ENCODE measurements at regions not wholly inside any gene's neighbourhood (a gene's known extent, or its start where the extent isn't known, plus 50 kb on each side); places are given as distances from the start of the nearest gene placed in this dataset.

DNA sequence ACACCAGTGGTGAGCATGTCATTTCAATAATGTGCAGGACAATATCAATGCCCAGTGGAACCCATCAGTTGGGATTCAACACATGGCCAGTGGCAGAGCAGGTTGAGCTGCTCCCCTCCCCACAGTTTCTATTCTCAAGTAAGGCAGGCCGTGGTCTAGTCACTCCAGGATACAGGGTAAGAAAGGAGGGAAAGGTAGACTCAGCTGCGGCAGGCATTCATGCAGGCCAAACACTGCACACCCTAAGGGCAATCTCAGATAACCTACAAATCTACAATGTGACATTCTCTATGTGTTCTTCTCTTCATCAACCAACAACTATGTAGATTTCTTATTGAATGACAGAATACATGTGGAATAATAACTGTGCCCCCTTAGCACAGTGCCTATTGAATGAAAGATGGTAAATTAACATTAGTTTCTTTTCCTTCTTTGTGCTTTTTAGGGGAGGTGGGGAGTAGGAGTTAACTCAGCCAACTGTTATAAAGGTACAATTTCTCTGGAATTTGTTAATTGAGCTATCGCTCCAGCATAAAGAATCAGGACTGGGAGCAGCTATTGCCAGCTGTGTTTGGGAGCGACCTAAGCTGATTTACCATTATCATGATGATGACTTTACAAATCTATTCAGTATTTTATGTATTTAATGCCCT, 89.7 kb downstream of the FAM50B start:
- DNase-seq (ENCODE audit: insufficient read length, low spot score) (no peak), FAIRE-seq (no peak)
- TF ChIP-seq, protein P1, sequence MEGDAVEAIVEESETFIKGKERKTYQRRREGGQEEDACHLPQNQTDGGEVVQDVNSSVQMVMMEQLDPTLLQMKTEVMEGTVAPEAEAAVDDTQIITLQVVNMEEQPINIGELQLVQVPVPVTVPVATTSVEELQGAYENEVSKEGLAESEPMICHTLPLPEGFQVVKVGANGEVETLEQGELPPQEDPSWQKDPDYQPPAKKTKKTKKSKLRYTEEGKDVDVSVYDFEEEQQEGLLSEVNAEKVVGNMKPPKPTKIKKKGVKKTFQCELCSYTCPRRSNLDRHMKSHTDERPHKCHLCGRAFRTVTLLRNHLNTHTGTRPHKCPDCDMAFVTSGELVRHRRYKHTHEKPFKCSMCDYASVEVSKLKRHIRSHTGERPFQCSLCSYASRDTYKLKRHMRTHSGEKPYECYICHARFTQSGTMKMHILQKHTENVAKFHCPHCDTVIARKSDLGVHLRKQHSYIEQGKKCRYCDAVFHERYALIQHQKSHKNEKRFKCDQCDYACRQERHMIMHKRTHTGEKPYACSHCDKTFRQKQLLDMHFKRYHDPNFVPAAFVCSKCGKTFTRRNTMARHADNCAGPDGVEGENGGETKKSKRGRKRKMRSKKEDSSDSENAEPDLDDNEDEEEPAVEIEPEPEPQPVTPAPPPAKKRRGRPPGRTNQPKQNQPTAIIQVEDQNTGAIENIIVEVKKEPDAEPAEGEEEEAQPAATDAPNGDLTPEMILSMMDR (IDR thresholded peaks at IDR 0.05; ENCODE audit: insufficient read depth, missing control alignments) = no peak

DNA sequence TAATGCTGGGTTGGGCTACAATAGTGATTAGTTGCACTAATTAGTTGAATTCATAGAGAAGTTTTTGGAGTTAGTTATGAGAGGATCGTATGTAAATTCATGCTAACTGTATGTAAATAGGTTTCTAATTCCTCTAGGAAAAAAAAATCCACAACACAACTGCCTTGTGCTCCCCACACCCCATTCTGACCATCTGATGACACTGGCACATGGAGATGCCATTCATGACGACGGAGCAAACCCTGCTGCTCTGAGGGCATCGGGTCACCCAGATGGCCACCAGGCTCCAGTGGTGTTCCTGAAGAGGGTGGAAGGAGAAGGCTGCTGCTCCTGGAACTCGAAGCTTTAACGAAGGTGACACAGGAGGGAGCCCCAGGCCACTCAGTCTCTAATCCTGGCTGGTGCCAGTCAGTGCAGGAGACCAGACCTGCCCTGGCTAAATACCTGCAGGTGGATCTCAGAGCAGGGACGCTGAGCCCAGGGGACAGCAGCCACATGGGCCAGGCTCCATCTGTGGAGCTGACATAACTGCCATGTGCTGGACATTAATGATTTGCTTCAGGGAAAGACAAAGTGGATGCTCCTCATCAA, 90.3 kb downstream of the FAM50B start:
- no peak for FAIRE-seq
- TF ChIP-seq, protein P1 (IDR thresholded peaks at IDR 0.05; ENCODE audit: insufficient read depth, missing control alignments) = no peak
- DNase-seq (ENCODE audit: insufficient read length, low spot score) = no peak

DNA sequence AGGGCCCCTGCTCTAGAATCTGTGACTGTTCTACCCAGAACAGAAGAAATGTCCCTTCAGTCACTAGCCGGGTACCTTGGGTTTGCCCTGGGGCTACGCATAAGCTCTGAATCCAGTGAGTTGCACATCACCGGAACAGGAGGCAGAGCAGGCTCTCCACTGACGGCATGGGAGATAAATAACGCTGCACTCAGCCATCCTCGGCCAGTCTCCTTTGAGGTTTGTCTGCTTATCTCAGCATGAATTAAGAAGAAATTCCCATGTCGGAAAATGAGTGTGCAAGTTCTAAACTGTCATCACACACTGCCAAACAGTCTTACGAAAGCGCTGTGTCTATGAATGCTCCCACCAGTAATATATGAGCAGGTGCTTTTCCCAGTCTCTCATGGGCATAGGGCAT, 90.8 kb downstream of the FAM50B start:
- no peak for DNase-seq (ENCODE audit: insufficient read length, low spot score)
- FAIRE-seq = no peak
- TF ChIP-seq, protein P1 (IDR thresholded peaks at IDR 0.05; ENCODE audit: insufficient read depth, missing control alignments) = no peak

DNA sequence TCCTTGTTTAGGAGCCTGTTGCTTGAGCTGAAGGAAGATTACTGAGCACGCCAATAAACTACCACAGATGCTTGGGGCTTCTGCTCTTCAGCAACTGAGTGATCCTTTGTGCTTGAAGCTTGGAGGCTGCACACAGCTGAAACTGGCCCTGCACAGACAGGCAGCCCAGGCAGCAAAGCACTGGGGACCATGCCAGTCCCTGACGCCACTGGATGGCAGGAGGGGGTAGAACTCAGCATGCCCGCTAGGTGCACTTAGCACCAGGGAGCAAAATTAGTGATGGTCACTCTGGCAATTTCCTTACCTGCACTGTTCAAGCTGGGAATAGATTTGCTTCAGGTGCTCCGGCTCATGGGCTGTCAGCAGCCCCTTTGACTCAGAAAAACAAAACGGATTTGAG, 91.5 kb downstream of the FAM50B start:
- TF ChIP-seq, protein P1 (IDR thresholded peaks at IDR 0.05; ENCODE audit: insufficient read depth, missing control alignments) = no peak
- FAIRE-seq (no peak), DNase-seq (ENCODE audit: insufficient read length, low spot score) (no peak)

DNA sequence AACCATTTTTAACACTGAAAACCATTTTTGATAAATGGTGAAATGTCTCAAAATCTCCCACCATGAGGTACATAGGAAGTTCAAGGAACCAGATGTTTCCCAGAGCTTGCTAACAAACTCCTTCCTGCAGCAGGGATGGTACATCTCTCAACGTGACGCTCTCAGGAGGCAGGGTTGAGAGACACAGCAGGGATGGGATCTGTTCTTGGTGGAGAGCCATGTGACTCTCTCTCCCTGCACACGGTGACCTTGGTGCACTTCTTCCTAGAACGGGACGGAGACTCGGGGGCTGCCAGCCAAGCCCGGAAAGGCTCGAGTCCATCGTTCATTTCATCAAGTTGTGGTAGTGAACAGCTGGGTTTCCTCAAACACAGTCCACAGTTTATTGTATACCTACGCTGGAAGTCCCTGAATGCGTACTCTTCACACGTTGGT, 94.2 kb downstream of the FAM50B start:
- DNase-seq (ENCODE audit: insufficient read length, low spot score) = no peak
- no peak for FAIRE-seq
- TF ChIP-seq, protein P1 (IDR thresholded peaks at IDR 0.05; ENCODE audit: insufficient read depth, missing control alignments) = no peak

DNA sequence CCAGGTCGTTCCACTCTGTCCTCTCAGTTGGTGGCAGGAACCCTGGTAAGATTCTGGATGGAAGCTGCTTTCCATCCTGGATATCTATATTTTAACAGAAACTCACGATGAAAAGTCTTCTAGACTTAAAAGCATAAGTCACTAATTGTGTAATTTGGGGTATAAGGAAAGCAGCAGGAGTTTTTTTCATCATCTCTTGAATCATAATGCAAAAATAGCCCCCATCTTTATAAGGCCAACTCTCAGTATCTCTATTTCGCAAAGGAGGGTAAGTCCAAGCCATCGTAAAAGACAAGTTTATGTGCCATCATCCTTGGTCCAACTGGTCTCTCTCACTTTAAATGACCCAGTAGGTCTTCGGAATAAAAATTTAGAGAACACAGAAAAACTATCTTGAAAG, 95.1 kb downstream of the FAM50B start:
- DNase-seq (ENCODE audit: insufficient read length, low spot score) (no peak), FAIRE-seq (no peak)
- TF ChIP-seq, protein P1 (IDR thresholded peaks at IDR 0.05; ENCODE audit: insufficient read depth, missing control alignments) = no peak

DNA sequence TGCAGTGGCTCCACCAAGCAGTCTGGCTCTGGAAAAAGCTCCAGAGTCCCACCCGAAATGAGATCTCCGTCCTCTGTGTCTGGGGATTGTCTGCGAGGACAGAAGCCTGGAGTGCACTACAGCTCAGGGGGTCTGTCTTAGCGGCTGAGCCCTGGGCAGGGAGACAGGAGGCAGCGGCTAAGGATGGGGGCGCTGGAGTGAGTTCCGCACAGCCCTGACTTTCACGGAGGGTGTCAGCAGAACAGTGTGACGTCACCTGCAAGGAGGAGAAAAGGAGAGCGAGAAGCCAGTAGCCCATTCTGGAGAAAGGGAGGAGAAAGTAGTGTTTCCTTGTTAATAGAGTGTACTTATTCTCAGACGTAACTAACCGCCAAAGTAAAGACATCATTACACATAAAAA, 97.6 kb downstream of the FAM50B start:
- TF ChIP-seq, protein P1 (IDR thresholded peaks at IDR 0.05; ENCODE audit: insufficient read depth, missing control alignments) = no peak
- no peak for DNase-seq (ENCODE audit: insufficient read length, low spot score)
- no peak for FAIRE-seq
